ENCODE measurements at regions not wholly inside any gene's neighbourhood (a gene's known extent, or its start where the extent isn't known, plus 50 kb on each side); places are given as distances from the start of the nearest gene placed in this dataset.
"Not testable (repeated sequence)": the region's sequence is repeated elsewhere in the genome, so short reads cannot be mapped to it uniquely, and the experiment has no call there.

DNA sequence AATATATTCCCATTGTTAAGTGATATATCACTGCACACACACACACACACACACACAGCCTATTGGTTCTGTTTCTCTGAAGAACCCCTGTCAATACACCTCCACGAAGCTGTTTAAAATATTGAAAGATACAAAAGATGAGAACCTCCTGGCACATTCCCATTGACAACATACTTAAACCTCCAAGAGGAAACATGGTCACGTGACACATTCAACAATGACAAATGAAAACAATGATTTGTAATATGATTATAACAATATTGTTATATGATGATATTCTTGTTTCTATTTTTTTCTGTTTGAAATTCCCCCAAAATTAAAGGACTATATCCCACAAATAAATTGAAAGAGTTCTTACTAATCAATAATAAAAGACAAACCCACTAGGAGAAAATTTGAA is 1344.9 kb downstream of the BRD1 start:
- FAIRE-seq (no peak), DNase-seq (ENCODE audit: insufficient read length, low spot score) (no peak)
- TF ChIP-seq, protein P1, sequence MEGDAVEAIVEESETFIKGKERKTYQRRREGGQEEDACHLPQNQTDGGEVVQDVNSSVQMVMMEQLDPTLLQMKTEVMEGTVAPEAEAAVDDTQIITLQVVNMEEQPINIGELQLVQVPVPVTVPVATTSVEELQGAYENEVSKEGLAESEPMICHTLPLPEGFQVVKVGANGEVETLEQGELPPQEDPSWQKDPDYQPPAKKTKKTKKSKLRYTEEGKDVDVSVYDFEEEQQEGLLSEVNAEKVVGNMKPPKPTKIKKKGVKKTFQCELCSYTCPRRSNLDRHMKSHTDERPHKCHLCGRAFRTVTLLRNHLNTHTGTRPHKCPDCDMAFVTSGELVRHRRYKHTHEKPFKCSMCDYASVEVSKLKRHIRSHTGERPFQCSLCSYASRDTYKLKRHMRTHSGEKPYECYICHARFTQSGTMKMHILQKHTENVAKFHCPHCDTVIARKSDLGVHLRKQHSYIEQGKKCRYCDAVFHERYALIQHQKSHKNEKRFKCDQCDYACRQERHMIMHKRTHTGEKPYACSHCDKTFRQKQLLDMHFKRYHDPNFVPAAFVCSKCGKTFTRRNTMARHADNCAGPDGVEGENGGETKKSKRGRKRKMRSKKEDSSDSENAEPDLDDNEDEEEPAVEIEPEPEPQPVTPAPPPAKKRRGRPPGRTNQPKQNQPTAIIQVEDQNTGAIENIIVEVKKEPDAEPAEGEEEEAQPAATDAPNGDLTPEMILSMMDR (IDR thresholded peaks at IDR 0.05; ENCODE audit: insufficient read depth, missing control alignments) = no peak

DNA sequence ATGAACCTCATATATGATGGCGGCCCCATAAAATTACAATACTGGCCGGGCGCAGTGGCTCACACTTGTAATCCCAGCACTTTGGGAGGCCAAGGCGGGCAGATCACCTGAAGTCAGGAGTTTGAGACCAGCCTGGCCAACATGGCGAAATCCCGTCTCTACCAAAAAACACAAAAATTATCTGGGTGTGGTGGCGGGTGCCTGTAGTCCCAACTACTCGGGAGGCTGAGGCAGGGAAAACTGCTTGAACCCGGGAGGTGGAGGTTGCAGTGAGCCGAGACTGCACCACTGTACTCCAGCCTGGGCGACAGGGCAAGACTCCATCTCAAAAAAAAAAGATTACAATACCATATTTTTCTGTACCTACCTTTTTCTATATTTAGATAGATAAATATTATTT is 1345.5 kb downstream of the BRD1 start:
- FAIRE-seq; DNase-seq (ENCODE audit: insufficient read length, low spot score): not testable (repeated sequence)

DNA sequence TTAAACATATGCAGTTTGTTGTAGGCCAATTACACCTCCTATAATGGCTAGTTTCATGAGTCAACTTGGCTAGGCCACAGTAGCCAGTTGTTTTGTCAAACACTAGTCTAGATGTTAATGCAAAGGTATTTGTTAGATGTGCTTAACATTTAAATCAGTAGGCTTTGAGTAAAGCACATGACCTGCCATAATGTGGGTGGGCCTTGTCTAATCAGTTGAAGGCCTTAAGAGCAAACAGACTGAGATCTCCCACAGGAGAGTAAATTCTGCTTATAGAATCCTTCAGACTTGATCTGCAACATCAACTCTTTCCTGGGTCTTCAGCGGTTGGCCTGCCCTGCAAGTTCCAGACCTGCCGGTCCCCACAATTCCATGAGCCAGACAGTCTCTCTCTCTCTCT is 1345.9 kb downstream of the BRD1 start:
- TF ChIP-seq, protein P1 (IDR thresholded peaks at IDR 0.05; ENCODE audit: insufficient read depth, missing control alignments) = no peak
- FAIRE-seq = no peak

DNA sequence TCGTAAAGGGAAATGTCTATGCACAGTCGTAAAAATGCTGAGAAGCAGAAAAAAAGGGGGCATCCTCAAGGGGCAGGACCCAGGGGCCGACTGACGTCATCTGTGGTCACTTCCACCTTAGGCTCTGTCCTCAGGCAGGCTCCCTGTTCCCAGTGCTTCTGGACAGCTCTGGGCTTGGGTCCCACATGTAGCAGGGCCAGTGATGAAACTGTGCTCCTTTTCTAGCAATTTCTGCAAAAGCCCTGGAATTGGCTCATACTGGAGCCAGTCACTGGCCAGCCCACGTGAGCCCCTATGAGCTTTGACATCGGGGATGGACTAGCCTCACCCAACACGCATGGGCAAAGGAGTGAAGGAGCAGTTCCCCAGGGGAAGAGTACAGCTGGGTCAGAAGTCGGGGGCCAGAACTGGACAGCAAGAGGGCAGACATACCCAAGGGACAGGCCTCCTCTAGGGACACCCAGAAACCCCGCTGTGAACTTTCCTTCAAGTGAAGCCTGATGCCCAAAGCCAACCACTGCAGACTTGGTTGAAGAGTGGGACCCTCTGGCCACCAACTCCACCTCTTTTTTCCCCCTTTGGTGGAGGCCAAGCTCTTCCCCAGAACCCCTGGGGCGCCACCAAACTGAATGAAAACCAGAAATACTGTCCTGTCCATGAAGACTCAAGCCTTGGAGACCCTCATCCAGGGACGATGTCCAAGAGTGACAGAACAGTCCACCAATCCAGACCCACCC is 1349.0 kb downstream of the BRD1 start:
- TF ChIP-seq, protein P1 (IDR thresholded peaks at IDR 0.05; ENCODE audit: insufficient read depth, missing control alignments) = no peak
- FAIRE-seq = no peak
- DNase-seq (ENCODE audit: insufficient read length, low spot score) = no peak

More for the DNA sequence above, 1345.9 kb downstream of the BRD1 start:
- no peak for DNase-seq (ENCODE audit: insufficient read length, low spot score)

DNA sequence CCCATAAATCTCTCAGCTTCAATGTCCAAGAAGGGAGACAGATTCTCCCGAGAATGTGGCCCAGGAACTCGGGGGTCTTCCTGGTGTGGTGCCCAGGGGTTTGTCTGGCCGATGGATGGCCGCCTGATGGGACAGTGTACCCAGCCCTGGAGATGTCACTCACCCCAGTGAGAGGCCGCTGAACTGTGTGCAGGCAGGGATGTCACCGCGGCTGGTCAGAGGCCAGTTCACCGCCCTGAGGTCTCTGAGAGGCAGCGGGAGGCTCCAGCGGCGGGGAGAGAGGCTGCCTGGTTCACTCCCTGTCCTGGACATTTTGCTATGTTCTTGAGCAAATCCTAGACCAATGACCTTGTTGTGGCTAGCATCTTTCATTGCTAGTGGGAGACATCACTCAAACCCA is 1349.5 kb downstream of the BRD1 start:
- no peak for FAIRE-seq

DNA sequence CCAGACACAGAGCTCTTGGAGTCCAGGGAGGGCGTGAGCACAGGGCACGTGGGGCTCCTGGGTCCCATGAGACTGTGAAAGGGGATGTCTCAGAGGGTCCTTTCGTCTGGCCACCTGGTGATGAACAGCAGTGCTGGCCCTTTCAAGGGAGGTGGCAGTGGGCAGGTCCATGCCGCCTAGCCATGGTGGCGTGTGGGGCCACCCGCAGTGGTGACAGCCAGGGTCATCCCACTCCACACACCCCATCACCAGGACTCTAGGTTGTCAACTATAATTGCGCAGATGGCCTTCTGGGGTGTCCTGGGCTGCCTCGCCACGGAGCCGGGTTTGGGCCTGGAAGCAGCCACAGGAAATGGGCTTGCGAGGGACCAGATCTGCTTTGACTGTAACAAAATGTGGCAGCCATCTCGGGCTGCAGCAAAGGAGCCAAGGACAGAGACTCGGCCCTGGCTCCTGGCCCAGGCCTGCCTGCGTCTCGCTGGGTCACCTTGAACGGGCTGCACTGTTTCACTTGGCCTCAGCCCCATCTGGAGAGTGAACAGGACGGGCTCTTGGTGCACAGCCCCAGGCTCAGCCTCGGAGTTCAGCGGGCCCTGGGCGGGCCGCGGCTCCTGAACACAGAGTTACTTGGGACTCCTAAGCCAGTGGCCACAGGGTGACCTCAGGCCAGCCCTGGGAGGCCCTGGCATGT is 1350.5 kb downstream of the BRD1 start:
- DNase-seq (ENCODE audit: insufficient read length, low spot score) (no peak), FAIRE-seq (no peak)
- TF ChIP-seq, protein P1 (IDR thresholded peaks at IDR 0.05; ENCODE audit: insufficient read depth, missing control alignments) = no peak

More for the DNA sequence above, 1349.5 kb downstream of the BRD1 start:
- TF ChIP-seq, protein P1 (IDR thresholded peaks at IDR 0.05; ENCODE audit: insufficient read depth, missing control alignments) = no peak
- DNase-seq (ENCODE audit: insufficient read length, low spot score) = no peak

DNA sequence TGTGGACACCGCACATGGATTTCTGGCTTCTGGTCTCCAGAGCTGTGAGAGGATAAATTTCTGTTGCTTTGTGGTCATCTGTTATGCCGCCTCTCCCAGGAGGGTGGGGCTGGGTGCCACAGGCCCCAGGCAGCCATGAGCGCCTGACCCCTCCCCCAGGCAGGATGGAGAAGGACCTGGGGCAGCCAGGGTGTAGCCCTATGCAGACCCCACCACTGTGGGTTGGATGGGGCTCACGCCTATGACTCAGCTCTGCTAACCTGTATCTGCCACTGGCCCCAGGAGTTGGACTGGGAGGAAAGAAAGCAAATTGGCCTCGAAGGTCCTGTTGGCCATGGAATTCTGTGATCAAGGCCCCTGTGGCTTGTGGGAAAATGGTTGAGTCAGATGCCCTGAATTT is 1351.1 kb downstream of the BRD1 start:
- FAIRE-seq (no peak), DNase-seq (ENCODE audit: insufficient read length, low spot score) (no peak)
- TF ChIP-seq, protein P1 (IDR thresholded peaks at IDR 0.05; ENCODE audit: insufficient read depth, missing control alignments) = no peak

All from D721Med (cell line).